Breast epithelium (tissue), 3 donors: ENCODE measurements at regions not wholly inside any gene's neighbourhood (a gene's known extent, or its start where the extent isn't known, plus 50 kb on each side); places are given as distances from the start of the nearest gene placed in this dataset.

Source experiments
- CTCF ChIP-seq, 3 donors: fragments of 450-650 bp; IDR thresholded peaks; one replicate each; pipeline ENCODE4 v1.5.1; 2016 to 2017; ENCODE audit warnings: antibody characterized with exemption in 3 of 3, mild to moderate bottlenecking in 3 of 3, moderate library complexity in 3 of 3
- POLR2A ChIP-seq: fragments of 450-650 bp; IDR thresholded peaks from one replicate; pipeline ENCODE4 v1.6.1; 2016; ENCODE audit warnings: antibody characterized with exemption, mild to moderate bottlenecking, moderate library complexity

- TF ChIP-seq CTCF (IDR thresholded peaks at IDR 0.05), result no peak
- no peak for TF ChIP-seq POLR2A
Measured at GRCh38 chr4:148653681-148654080, 211.5 kb upstream of the NR3C2 start.
